ENCODE measurements at regions not wholly inside any gene's neighbourhood (a gene's known extent, or its start where the extent isn't known, plus 50 kb on each side); places are given as distances from the start of the nearest gene placed in this dataset.

- Histone ChIP-seq H3K4me3 (no peak overlapping the region), H3K27me3 (no peaks in the 10 kb centered on the region), H3K9me3 (no peaks in the 10 kb centered on the region), H3K27ac (no peak overlapping the region), H3K4me1 (no peaks in the 10 kb centered on the region), H3K36me3 (no peaks in the 10 kb centered on the region)
- TF ChIP-seq POLR2A (IDR thresholded peaks at IDR 0.05), result no peak
- no peak for TF ChIP-seq CTCF (IDR thresholded peaks at IDR 0.05)
- DNase-seq, result no peak
- intact Hi-C loops (cut with DNase I; ENCODE audit: low total_unique reads), result no loop called here
Observed at GRCh38 chr4:81714291-81714690, 242.6 kb upstream of the RASGEF1B start.

- no peak for TF ChIP-seq CTCF (IDR thresholded peaks at IDR 0.05)
- no peak for TF ChIP-seq POLR2A (IDR thresholded peaks at IDR 0.05)
- intact Hi-C loops (cut with DNase I; ENCODE audit: low total_unique reads), result no loop called here
- Histone ChIP-seq H3K36me3 (no peaks in the 10 kb centered on the region), H3K4me1 (no peaks in the 10 kb centered on the region), H3K4me3 (no peak overlapping the region), H3K27ac (no peak overlapping the region), H3K27me3 (no peaks in the 10 kb centered on the region), H3K9me3 (no peaks in the 10 kb centered on the region)
- DNase-seq, result no peak
Observed at GRCh38 chr4:81712714-81713113, 241.0 kb upstream of the RASGEF1B start.

- no peak for DNase-seq
- no peak overlapping the region for H3K4me3 ChIP-seq
- no peak overlapping the region for H3K27ac ChIP-seq
- H3K4me1 ChIP-seq, result no peaks in the 10 kb centered on the region
- no peaks in the 10 kb centered on the region for H3K9me3 ChIP-seq
- TF ChIP-seq CTCF (IDR thresholded peaks at IDR 0.05), result no peak
- H3K27me3 ChIP-seq, result no peaks in the 10 kb centered on the region
- no peaks in the 10 kb centered on the region for H3K36me3 ChIP-seq
- intact Hi-C loops (cut with DNase I; ENCODE audit: low total_unique reads), result no loop called here
Observed at GRCh38 chr4:81704461-81704860, 232.8 kb upstream of the RASGEF1B start.

- no peaks in the 10 kb centered on the region for H3K36me3 ChIP-seq
- H3K4me3 ChIP-seq, result no peak overlapping the region
- intact Hi-C loops (cut with DNase I; ENCODE audit: low total_unique reads), result no loop called here
- DNase-seq, result no peak
- TF ChIP-seq POLR2A (IDR thresholded peaks at IDR 0.05), result no peak
- TF ChIP-seq CTCF (IDR thresholded peaks at IDR 0.05), result no peak
- no peaks in the 10 kb centered on the region for H3K9me3 ChIP-seq
- no peaks in the 10 kb centered on the region for H3K4me1 ChIP-seq
- no peak overlapping the region for H3K27ac ChIP-seq
- no peaks in the 10 kb centered on the region for H3K27me3 ChIP-seq
Observed at GRCh38 chr4:81700189-81700588, 228.5 kb upstream of the RASGEF1B start.

GRCh38 chr4:81698538-81699296, 227.0 kb upstream of the RASGEF1B start:
- Histone ChIP-seq H3K9me3 (no peaks in the 10 kb centered on the region), H3K4me1 (no peaks in the 10 kb centered on the region), H3K4me3 (no peak overlapping the region), H3K27ac (no peak overlapping the region), H3K27me3 (no peaks in the 10 kb centered on the region), H3K36me3 (no peaks in the 10 kb centered on the region)
- DNase-seq, result no peak
- TF ChIP-seq CTCF (IDR thresholded peaks at IDR 0.05) (no peak), POLR2A (IDR thresholded peaks at IDR 0.05) (no peak)
- intact Hi-C loops (cut with DNase I; ENCODE audit: low total_unique reads), result no loop called here
